ENCODE measurements at regions not wholly inside any gene's neighbourhood (a gene's known extent, or its start where the extent isn't known, plus 50 kb on each side); places are given as distances from the start of the nearest gene placed in this dataset.

DNA sequence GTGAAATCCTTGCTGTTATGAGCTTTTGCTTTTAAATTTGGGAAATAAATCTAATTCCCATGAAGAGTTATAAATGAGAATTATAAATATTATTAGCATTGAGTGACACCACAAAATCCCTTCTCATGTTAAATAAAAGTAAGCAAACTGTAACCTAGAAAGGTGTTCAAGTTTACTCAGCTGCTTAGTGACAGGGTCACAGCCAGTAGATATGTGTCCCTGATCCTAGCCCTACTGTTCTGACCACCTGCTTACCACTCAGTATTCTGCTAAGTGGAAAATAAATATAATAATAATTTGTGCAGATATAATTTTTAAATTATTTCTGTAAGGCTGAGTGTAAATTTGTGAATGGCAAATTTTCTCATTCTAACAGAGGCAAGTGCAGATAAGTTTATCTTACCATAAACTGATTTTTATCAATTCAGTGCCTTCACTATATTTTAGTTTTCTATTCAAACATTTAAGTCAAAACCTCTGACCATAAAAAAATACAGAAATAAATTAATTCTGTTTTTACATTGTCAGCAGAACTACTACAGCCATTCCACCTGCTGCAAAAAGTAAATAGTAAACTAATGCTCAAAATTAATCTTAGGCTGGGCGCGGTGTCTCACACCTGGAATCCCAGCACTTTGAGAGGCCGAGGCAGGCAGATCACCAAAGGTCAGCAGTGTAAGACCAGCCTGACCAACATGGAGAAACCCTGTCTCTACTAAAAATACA is 118.2 kb downstream of the TENT5A start:
- TF ChIP-seq, protein P1, sequence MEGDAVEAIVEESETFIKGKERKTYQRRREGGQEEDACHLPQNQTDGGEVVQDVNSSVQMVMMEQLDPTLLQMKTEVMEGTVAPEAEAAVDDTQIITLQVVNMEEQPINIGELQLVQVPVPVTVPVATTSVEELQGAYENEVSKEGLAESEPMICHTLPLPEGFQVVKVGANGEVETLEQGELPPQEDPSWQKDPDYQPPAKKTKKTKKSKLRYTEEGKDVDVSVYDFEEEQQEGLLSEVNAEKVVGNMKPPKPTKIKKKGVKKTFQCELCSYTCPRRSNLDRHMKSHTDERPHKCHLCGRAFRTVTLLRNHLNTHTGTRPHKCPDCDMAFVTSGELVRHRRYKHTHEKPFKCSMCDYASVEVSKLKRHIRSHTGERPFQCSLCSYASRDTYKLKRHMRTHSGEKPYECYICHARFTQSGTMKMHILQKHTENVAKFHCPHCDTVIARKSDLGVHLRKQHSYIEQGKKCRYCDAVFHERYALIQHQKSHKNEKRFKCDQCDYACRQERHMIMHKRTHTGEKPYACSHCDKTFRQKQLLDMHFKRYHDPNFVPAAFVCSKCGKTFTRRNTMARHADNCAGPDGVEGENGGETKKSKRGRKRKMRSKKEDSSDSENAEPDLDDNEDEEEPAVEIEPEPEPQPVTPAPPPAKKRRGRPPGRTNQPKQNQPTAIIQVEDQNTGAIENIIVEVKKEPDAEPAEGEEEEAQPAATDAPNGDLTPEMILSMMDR (conservative IDR thresholded peaks at IDR 0.05; ENCODE audit: low read length) = no peak
- TF ChIP-seq EZH2phosphoT487 (IDR thresholded peaks at IDR 0.05; ENCODE audit: borderline replicate concordance, low read depth, low read length) = no peak
